ENCODE measurements at regions not wholly inside any gene's neighbourhood (a gene's known extent, or its start where the extent isn't known, plus 50 kb on each side); places are given as distances from the start of the nearest gene placed in this dataset.

- Histone ChIP-seq H4K20me1 (ENCODE audit: control insufficient read depth, insufficient read depth, low read length, poor library complexity, severe bottlenecking) (no peaks in the 10 kb centered on the region), H3K4me1 (ENCODE audit: control insufficient read depth in 2 of 2, insufficient read depth in 2 of 2, low read length in 2 of 2) (no peaks in the 10 kb centered on the region), H3K4me2 (replicated peaks; ENCODE audit: low read depth, low read length, poor library complexity, severe bottlenecking) (no peak overlapping the region), H3K9ac (ENCODE audit: low read length) (no peak overlapping the region), H3K27ac (ENCODE audit: low read length in 2 of 2) (no peak overlapping the region), H2AFZ (ENCODE audit: insufficient read depth, low read depth, low read length, poor library complexity, severe bottlenecking) (no peak overlapping the region), H3K36me3 (replicated peaks in 1 of 2; ENCODE audit: control extremely low read depth in 1 of 2, control insufficient read depth in 1 of 2, extremely low read depth in 1 of 2, insufficient read depth in 2 of 2, low read length in 1 of 2) (no peaks in the 10 kb centered on the region), H3K9me3 (ENCODE audit: control extremely low read depth in 1 of 3, control insufficient read depth in 2 of 3, insufficient read depth in 1 of 3, low read length in 2 of 3) (no peaks in the 10 kb centered on the region), H3K4me3 (ENCODE audit: control extremely low read depth in 1 of 5, extremely low read depth in 1 of 5, insufficient read depth in 1 of 5, low read depth in 2 of 5, low read length in 4 of 5) (no peak overlapping the region), H3K79me2 (ENCODE audit: control insufficient read depth, insufficient read depth, low read length) (no peaks in the 10 kb centered on the region), H3K27me3 (replicated peaks in 1 of 4; ENCODE audit: control extremely low read depth in 1 of 4, control insufficient read depth in 3 of 4, insufficient read depth in 4 of 4, low read length in 3 of 4) (no peaks in the 10 kb centered on the region)
- H3K4me3 Mint-ChIP-seq: no peak overlapping the region
- intact Hi-C loops (cut with micrococcal nuclease): no loop called here
- TF ChIP-seq EZH2 (IDR thresholded peaks at IDR 0.05; ENCODE audit: borderline replicate concordance, insufficient read depth, low read depth, low read length, poor library complexity, severe bottlenecking) (no peak), CTCF (IDR thresholded peaks at IDR 0.05) (no peak)
- ATAC-seq (ENCODE audit: low read depth) (no peak), DNase-seq (no peak)
- ChIA-PET CTCF (no interaction called here), POLR2A (no interaction called here)
- H3K27ac Mint-ChIP-seq: no peak overlapping the region
- no peaks in the 10 kb centered on the region for H3K27me3 Mint-ChIP-seq
- no peaks in the 10 kb centered on the region for H3K4me1 Mint-ChIP-seq
- H3K9me3 Mint-ChIP-seq (ENCODE audit: insufficient read depth): peaks cover 4% of the 10 kb centered on the region
- no CpG with 5 or more reads among the region's 1 CpG for WGBS (ENCODE audit: insufficient coverage)
Measured at GRCh38 chr4:126341927-126342326, 1027.2 kb downstream of the FAT4 start.

GRCh38 chr4:126344472-126344871 is 1029.7 kb downstream of the FAT4 start:
- Mint-ChIP-seq H3K4me1 (no peaks in the 10 kb centered on the region), H3K9me3 (ENCODE audit: insufficient read depth) (no peaks in the 10 kb centered on the region), H3K4me3 (no peak overlapping the region), H3K27ac (no peak overlapping the region), H3K27me3 (no peaks in the 10 kb centered on the region)
- H3K79me2 ChIP-seq (ENCODE audit: control insufficient read depth, insufficient read depth, low read length): no peaks in the 10 kb centered on the region
- no peaks in the 10 kb centered on the region for H3K9me3 ChIP-seq (ENCODE audit: control extremely low read depth in 1 of 3, control insufficient read depth in 2 of 3, insufficient read depth in 1 of 3, low read length in 2 of 3)
- intact Hi-C loops (cut with micrococcal nuclease): no loop called here
- no peak overlapping the region for H2AFZ ChIP-seq (ENCODE audit: insufficient read depth, low read depth, low read length, poor library complexity, severe bottlenecking)
- H3K4me2 ChIP-seq (replicated peaks; ENCODE audit: low read depth, low read length, poor library complexity, severe bottlenecking): no peak overlapping the region
- POLR2A ChIA-PET: no interaction called here
- WGBS (ENCODE audit: insufficient coverage): no CpG with 5 or more reads among the region's 6 CpGs
- no peaks in the 10 kb centered on the region for H3K27me3 ChIP-seq (replicated peaks in 1 of 4; ENCODE audit: control extremely low read depth in 1 of 4, control insufficient read depth in 3 of 4, insufficient read depth in 4 of 4, low read length in 3 of 4)
- DNase-seq (no peak), ATAC-seq (ENCODE audit: low read depth) (no peak)
- CTCF ChIA-PET: no interaction called here
- H4K20me1 ChIP-seq (ENCODE audit: control insufficient read depth, insufficient read depth, low read length, poor library complexity, severe bottlenecking): no peaks in the 10 kb centered on the region
- no peak overlapping the region for H3K9ac ChIP-seq (ENCODE audit: low read length)
- H3K4me3 ChIP-seq (ENCODE audit: control extremely low read depth in 1 of 5, extremely low read depth in 1 of 5, insufficient read depth in 1 of 5, low read depth in 2 of 5, low read length in 4 of 5): no peak overlapping the region
- H3K4me1 ChIP-seq (ENCODE audit: control insufficient read depth in 2 of 2, insufficient read depth in 2 of 2, low read length in 2 of 2): no peaks in the 10 kb centered on the region
- no peak overlapping the region for H3K27ac ChIP-seq (ENCODE audit: low read length in 2 of 2)
- TF ChIP-seq EZH2 (IDR thresholded peaks at IDR 0.05; ENCODE audit: borderline replicate concordance, insufficient read depth, low read depth, low read length, poor library complexity, severe bottlenecking): no peak
- TF ChIP-seq CTCF (IDR thresholded peaks at IDR 0.05): no peak
- H3K36me3 ChIP-seq (replicated peaks in 1 of 2; ENCODE audit: control extremely low read depth in 1 of 2, control insufficient read depth in 1 of 2, extremely low read depth in 1 of 2, insufficient read depth in 2 of 2, low read length in 1 of 2): no peaks in the 10 kb centered on the region

All from B cell (primary cell).